Omental fat pad (tissue), 3 donors: ENCODE measurements at regions not wholly inside any gene's neighbourhood (a gene's known extent, or its start where the extent isn't known, plus 50 kb on each side); places are given as distances from the start of the nearest gene placed in this dataset.

Source experiments
- ATAC-seq: fragments of 150-250 bp; one replicate; pipeline ENCODE4 v1.9.1; 2016; ENCODE audit warnings: mild to moderate bottlenecking, moderate library complexity; ENCODE audit not compliant: low FRiP score
- DNase-seq: peaks from one replicate; pipeline ENCODE4 v3.0.0-alpha.2; 2019; ENCODE audit warnings: low spot score
- CTCF ChIP-seq, 3 donors: fragments of 450-650 bp; IDR thresholded peaks; one replicate each; pipeline ENCODE4 v1.5.1; 2016 to 2017; ENCODE audit warnings: antibody characterized with exemption in 3 of 3, mild to moderate bottlenecking in 3 of 3, moderate library complexity in 2 of 3

GRCh38 chr1:244212219-244212618 lies 161.1 kb downstream of the ZBTB18 start:
- DNase-seq (no peak), ATAC-seq (no peak)
- TF ChIP-seq CTCF (IDR thresholded peaks at IDR 0.05): no peak

GRCh38 chr1:244212797-244213475 lies 161.9 kb downstream of the ZBTB18 start:
- DNase-seq (no peak), ATAC-seq (no peak)
- no peak for TF ChIP-seq CTCF (IDR thresholded peaks at IDR 0.05)

- no peak for TF ChIP-seq CTCF (IDR thresholded peaks at IDR 0.05)
These were observed 163.2 kb downstream of the ZBTB18 start for GRCh38 chr1:244214009-244214967.

GRCh38 chr1:244216836-244217235 lies 165.8 kb downstream of the ZBTB18 start:
- DNase-seq: no peak
- no peak for ATAC-seq
- TF ChIP-seq CTCF (IDR thresholded peaks at IDR 0.05): no peak

More at GRCh38 chr1:244214009-244214967, 163.2 kb downstream of the ZBTB18 start:
- ATAC-seq (no peak), DNase-seq (no peak)

GRCh38 chr1:244217711-244218110 lies 166.6 kb downstream of the ZBTB18 start:
- TF ChIP-seq CTCF (IDR thresholded peaks at IDR 0.05): no peak
- DNase-seq (no peak), ATAC-seq (no peak)

- TF ChIP-seq CTCF (IDR thresholded peaks at IDR 0.05): no peak
- peak; percentile 33 for ATAC-seq
- DNase-seq: no peak
These were observed 167.1 kb downstream of the ZBTB18 start for GRCh38 chr1:244218220-244218619.
